ENCODE measurements at regions not wholly inside any gene's neighbourhood (a gene's known extent, or its start where the extent isn't known, plus 50 kb on each side); places are given as distances from the start of the nearest gene placed in this dataset.

DNA sequence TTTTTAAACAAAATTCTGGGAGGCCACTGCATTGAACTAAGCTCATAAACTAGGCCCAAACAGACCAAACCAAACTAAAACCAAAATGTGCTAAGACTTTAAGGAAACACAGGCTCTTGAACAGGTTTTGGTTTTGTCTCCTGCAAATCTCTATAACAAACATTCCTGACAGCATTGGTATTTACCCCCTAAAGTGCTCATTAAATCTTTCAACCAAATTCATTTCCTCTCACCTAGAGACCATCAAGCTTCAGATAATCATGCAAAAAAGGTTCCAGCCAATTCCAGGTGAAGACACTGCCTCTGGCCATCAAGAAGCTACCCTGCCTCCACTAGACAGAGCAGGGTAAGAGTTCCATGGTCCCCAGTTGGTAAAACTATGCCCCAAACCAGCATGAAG lies 951.2 kb upstream of the MIR17HG start:
- no peak for DNase-seq

DNA sequence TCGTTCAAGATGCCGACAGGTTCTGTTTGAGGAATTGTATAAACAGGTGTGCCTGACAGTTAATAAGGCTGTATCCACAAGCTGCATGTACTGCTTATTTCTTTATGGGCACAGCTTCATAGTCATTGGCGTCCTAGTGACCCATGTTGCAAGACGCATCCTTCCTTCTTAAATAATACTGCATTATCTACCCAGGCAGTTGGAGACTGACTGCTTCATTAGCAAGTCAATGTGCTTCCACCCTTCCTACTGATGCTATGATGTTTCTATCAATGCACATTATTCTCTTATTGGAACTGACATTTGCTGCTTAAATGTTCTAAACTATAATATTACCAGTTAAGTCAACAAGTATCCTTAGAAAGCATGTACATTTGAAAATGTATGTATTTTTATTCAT lies 950.0 kb upstream of the MIR17HG start:
- DNase-seq = no peak

DNA sequence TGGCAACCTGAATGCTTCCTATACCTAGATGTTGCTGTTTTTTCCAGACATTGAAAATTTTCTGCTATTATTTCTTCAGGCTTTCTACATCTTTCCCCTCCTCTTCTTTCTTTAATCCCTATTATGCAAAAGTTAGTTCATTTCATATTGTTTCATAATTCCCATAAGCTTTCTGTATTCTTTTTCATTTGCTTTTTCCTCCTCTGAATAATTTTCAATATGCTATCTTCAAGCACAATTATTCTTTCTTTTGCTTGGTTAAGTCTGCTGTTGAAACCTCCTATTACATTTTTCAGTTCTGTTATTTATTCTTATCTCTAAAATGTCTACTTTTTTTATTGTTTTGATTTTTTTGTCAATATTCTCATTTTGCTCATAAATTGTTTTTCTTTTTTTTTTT lies 947.1 kb upstream of the MIR17HG start:
- no peak for DNase-seq

DNA sequence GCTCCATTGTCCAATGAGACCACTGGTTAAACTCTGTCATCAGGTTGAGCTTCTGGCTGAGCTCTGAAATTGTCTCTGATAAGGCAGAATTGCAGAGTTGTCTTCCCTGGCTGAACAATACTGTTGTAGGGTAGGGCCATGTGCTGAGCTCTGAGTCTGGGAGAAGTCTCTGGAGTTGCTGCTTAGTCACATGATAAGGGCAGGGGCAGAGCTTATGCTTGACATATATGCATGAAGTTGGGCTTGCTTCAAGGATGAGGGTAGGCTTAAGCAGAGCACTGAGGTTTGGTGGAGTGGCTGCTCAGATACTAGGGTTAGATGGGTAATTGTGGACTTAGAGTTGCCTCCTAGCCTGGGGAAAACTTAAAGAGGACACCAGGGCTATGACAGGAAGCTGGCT lies 946.3 kb upstream of the MIR17HG start:
- no peak for DNase-seq

DNA sequence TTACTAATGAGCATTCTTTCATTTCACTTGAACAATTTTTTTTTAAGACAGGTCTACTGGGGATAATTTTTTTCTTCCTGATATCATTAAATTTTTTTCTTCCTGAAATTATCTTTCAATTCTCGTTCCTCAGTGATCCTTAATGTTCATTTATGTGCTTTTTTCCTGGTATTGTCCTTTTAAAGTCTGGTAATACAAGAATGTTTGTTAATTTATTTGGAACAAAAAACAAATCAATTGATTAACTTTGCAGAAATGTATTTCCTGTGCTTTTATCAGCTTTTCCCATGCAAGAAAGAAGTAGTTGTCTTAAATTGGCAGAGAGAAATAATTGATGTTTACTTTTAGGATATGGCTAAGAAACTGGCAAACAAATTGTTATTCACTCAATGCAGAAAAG lies 945.4 kb upstream of the MIR17HG start:
- no peak for DNase-seq

DNA sequence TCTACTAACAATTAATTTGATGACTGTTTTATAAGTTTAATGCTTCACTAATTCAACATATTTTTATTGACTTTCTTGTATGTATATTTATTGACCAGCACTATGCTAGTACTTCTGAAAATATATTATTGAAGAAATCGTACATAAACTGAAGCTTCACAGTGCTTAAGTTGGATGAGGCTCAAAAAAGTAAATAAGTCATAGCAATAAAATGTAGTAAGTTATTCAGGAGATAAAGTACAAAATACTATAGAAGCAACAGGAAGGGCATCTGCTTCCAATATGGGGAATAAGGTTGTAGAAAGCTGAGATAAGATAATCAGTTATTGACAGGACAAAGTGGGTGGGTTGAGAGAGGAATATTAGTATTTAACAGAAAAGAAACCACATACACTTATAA lies 944.9 kb upstream of the MIR17HG start:
- no peak for DNase-seq

DNA sequence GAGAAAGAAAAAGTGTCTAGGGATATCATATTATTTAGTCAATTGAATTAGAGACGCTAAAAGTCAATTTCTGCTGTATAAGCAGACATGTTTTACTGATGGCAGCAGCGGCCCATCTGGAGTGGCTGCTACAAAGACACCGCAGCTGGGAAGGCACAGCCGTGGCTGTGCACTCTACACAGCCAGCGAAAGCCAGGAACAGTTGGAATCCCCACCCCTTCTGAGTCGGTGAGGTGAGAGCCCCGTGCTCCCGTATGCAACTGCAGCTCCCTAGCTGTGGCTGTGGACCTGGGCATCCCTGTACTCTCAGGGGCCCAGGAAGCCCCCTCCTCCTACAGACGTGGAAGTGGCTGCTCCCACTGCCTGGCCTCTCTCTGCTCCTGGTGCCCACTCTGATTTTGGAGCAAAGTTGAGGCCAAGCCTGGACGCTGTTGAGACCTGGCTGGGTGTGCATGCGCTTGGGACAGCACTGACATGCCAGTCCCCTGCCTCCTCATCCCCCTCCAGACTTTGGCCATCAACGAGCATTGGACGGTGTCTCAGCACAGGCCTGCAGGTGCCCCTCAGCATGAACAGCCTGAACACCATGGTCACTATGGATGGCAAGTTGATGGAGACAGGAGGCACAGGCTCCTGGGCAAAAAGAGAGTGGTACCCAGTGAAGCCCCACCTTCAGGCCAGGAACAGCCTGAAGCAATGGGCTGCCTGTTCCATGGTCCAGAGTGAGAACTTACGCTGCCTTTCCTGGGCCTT lies 944.0 kb upstream of the MIR17HG start:
- DNase-seq = no peak

DNA sequence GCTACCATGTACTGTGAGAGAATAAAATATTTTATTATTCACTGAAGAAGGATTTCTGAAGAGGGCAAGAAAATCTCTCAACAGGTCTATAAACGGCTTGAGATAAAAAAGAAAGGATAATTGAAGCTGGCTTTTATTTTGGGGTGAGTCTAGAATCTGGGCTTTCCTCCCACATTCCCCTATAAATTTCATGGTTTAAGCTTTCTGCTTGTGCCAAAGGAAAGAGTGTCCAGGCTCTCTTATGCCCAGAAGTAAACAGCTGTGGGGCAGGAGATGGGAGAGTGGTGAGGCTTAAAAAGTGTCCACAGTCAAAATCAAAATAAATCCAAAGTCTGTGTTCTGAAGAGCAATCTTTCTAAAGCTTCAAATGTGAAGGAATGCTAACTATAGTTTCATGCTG lies 942.2 kb upstream of the MIR17HG start:
- DNase-seq = no peak

DNA sequence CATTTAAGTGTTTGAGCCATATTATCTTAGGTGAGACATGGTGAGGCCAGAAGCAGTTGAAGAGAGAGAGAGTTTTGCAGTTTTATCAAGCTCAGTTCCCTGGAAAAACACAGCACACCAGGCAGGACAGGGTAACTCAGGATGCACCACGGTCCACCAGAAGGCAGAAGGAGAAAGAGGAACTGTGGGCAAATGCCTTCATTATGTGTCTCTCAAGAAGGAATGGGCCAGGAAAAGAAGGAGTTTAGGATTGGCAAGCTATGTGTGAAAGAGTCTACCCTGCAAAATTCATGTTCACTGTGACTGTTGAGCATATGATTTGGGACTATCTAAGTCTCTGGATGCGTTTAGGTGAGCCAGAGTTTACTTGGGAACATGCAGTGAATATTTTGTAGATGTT lies 934.5 kb upstream of the MIR17HG start:
- no peak for DNase-seq

DNA sequence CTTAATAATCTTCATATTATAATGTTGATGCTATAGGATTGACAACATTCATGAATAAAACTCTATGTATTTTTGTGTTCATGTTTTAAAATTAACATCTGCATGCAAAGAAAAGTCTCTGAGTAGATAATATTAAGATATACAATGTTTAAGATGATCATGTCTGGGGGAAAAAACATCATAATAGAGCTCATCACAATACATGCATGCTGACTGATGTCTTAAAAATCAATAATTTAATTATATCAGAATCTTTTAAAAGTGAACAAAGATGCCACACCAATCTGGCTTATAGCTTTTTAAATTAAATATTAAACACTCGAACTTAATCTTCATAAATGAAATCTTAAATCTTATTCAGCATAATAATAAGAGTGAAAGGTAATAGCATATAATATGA lies 933.9 kb upstream of the MIR17HG start:
- DNase-seq = no peak

DNA sequence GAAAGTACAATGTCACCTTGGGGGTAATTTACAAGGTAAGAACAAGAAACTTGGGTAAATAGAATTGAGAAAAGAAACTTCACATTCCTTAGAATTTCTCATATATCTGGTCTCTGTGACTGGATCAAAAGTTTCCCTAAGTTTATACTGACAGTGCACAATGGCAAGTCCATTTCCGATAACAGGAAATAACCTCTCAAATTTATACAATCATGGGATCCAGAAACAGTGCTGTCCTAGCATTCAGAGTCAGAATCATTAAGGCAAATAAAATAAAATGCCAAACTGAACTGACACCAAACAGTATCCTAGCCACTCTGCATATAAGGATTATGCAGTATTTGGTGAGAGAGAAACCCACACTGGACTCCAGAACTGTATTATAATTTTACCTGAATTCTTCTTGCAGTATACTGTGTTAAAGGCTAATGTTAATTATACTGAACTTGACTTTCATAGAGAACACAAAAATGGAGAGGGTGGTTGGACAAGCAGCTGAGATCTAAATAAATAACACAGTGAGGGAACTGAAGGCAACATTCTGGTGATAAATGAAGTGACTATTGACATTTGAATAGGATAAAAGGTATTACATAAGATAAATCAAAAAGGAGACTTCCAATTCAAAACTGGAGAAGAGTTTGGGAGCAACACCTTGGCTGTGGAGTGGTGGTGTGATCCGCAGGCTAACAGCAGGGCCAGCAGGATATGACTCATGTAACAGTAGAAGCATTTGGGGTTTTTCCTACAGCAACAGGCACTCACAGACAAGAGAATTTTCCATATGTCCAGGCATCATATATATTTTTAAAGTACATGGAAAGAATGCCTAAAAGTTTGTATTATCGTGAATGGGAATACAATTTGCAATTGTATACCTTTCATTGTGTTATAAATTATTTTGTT lies 932.5 kb upstream of the MIR17HG start:
- DNase-seq = no peak

DNA sequence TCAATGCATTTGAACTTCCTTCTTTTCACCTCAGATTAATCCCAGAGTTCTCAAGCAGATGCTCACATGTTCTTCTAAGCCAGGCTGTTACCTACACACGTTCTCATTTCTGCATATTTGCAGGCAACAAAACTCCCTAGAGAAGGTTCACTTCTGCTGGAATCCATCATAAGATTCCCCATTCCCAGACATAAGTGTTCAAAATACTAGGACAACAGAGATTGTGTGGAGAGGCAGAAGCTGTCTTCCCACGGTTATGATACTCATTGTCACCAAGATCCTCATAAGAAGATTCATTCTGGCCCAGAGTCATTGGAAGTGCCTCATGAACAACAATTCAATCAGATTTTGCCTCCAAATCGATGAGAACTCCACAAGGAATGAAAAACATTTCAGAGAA lies 931.6 kb upstream of the MIR17HG start:
- no peak for DNase-seq

DNA sequence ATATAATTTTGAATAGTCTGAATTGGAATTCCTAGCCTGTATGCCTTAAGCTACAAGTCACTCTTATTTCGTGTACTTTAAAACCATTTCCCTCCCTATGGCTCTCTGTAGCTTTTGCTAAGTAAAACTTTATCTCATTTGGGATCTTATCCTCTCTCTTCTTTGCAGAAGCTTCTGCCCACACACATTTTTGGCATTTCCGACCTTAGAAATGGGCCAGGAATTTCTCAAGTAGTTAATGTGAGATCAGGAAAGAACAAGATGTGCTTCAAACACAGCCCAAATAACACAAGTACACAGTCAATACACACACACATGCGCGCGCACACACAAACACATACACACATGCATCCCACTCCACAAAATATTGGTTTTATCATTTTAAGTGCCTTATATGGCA lies 931.0 kb upstream of the MIR17HG start:
- no peak for DNase-seq

DNA sequence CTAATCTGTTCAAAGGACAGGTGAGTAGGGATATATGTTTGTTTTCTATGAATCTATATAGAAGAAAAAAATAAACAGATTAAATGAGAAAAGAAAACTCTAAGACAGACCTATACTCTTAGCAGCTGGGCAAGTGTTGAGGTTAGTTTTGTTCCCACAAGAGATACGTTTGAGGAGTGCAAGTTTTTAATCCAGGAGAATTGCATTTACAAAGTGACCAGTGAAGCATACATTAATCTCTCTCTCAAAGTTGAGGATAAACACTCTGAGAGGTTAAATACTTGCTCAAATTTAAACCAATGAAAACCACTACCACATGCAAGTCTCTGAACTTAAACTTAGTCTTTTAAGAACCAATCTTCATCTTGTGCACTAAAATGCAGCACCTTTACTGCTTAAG lies 930.5 kb upstream of the MIR17HG start:
- DNase-seq = no peak

DNA sequence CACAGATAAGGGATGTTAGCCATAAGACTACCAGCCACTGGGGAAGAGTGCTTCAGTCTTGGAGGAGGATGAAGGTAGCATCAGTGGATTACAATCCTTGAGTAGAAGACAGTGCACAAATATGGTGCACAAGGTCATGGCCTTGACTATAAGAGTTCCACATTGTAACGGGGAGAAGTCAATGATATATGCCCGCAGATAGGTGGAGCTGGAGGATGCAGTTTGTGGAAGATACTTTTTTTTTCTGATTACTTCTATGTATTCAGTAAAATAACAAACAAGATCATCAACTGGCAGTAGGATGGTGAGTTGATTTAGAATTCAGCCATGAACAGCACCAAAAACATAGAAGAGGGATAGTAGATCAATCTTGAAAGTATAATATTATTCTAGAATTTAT lies 926.8 kb upstream of the MIR17HG start:
- DNase-seq = no peak

DNA sequence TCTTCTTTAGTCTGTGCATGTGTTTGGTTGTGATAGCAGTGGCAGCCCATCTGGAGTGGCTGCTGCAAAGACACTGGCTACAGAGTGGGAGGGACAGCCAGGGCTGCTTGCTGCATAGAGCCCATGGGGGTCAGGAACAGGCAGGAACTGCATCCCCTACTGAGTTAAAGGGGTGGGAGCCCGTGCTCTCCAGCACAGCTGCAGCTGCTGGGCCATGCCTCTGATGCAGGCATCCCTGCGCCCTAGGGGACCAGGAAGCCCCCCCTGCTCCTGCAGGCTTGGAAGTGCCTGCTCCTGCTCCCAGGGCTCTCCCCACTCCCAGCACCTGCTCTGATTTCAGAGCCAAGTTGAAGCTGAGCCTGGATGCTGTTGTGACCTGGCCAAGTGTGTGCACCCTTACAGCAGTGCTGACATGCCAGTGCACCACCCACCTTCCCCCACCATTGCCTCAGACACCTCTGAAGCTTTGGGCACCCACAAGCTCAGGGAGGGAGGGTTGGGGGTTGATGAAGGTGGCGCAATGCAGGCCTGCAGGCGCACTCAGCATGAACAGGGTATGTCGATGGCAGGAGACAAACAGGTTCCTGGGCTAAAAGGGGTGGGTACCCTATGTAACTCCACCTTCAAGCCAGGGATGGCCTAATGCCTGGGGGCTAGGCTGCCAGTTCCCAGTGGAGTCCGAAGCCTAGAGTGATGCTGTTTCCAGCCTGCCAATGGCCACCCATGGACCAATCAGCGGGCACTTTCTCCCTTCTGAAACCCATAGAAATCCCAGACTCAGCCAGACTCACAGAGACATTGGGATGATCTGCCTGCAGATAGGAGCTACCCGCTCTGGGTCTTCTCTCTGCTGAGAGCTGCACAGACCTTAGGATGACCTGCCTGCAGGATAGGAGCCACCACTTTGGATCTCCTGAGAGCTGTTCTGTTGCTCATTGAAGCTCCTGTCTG lies 919.9 kb upstream of the MIR17HG start:
- DNase-seq = no peak

DNA sequence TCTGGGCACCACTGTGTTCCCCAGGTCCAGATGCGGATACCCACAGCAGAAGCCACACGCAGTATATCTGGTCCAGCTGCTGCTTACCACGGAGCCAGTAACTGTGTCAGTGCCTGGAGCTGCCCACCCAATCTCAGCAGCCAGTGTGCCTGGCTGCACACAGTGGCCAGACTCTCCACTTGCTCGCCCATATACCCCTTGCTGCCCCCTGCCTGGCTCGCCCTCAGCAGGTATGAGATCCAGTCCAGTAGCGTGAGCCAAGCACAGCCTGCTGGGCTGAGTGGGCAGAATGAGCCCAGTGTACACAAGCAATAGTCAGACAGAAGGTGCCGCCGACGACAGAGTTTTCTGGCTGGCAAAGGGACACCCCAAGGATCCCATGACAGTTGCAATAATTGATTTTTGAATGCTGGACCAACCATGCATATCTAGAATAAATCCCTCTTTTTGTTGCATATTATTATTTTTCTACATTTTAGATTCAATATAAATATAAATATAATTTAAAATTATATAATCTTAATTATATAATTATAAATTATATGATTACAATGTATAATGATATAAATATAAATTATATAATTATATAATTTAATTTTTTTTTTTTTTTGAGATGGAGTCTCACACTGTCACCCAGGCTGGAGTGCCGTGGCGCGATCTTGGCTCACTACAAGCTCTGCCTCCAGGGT lies 918.8 kb upstream of the MIR17HG start:
- DNase-seq = no peak

DNA sequence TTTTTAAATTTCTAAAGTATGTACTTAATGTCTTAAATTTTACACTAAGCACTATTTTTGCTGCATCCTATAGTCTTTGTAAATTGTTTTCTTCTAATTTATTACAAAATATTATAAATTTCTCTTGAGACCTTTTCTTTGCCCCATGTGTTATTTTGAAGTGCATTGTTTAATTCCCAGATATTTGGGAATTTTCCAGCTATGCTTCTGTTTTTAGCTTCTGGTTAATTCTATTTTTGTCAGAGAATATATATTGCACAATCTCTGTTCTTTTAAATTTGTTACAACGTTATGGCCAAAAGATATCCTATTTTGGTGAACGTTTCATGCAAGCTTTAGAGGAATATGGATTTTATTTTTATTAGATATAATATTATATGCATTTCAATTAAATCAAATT lies 917.4 kb upstream of the MIR17HG start:
- no peak for DNase-seq

DNA sequence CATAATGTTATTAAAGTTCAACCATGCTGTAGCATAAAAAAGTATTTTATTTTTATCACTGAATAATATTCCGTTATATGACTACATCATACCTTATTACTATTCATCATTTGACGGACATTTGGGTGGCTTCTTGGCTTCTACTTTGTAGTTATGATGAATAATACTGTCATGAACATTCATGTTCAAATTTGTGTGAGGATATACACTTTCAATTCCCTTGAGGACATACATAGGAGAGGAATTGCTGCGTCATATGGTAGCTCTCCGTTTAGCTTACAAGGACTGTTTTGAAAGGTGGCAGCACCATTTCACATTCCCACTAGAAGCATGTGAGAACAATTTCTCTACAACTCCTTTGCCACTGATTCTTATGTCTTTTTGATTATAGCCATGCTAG lies 910.8 kb upstream of the MIR17HG start:
- no peak for DNase-seq

DNA sequence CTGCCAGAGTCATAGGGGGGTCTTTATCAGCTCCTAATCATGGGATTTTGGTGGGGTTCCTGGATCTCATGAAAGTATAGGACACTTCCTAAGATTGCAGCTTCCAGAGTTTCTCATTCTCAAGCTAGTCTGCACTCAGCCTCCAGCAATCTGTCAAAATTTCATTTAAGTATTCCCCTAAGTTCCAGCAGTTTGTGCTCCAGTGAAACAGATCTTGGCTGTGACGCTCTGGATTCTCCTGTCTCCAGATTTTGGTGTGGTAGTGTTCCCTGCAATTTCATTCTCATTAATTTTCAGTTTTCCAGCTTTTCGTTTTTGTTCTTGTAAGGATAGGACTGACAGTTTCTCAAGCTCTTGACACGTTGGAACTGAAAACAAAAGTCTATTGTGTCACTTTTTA lies 908.9 kb upstream of the MIR17HG start:
- DNase-seq = no peak

DNA sequence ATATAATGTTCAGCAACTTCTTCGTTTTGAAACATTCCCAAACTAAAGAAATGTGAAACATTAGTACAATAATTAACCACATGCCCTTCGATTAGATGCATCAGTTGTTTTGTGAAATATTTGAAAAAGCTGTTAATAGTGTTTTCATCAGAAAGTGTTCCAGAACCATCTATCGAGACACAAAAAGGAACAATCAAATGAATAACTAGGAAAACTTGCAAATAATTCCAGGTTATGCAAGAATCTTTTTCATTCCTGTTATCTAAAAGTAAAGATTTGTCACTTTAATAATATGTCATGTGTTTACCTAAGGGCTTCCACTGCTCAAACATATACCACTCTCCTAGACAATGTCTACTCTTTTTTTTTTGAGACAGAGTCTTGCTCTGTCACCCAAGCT lies 904.2 kb upstream of the MIR17HG start:
- no peak for DNase-seq

DNA sequence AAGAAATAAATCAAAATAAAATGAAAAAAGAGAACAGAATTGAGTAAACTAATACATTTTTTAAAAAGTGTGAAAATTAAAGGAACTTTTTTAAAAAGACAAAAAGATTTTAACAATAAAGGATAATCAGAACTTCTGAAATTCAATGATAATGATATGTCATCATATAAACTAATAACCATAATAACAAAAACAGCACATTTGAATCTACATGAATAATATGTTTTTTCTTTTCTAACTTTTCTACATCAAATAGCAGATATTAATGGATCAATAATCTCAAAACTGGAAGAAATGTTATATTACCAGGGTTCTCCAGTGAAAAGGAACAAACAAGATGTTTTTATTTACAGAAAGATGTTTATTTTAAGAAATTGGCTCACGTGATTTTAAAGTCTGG lies 903.3 kb upstream of the MIR17HG start:
- no peak for DNase-seq

DNA sequence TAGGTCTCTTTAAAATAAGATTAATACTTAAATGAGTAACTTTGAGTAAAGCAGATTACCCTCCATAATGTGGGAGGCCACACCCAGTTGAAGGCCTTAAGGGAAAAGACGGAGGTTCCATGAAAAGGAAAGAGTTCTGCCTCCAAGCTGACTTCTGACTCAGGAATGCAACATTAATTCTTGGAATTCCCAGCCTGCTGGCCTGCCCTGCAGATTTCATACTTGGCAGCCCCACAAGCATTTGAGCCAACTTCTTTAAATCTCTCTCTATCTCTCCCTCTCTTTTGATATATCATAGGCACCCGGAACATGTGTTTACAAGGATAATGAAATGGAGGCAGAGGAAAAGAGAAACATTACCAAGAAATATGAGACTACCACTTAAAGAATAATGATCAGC lies 902.3 kb upstream of the MIR17HG start:
- DNase-seq = no peak

Measured in CD4-positive, alpha-beta T cell treated with Interleukin-21 for 1 hour (primary cell).